Stimulated activated CD4-positive, alpha-beta T cell treated with anti-CD3 and anti-CD28 coated beads, Interleukin-12 subunit alpha, Interleukin-12 subunit beta, amount 100 ng/mL, for 48 hours (primary cell): ENCODE measurements at regions not wholly inside any gene's neighbourhood (a gene's known extent, or its start where the extent isn't known, plus 50 kb on each side); places are given as distances from the start of the nearest gene placed in this dataset.
"Not testable (repeated sequence)": the region's sequence is repeated elsewhere in the genome, so short reads cannot be mapped to it uniquely, and the experiment has no call there.

Experiments
- DNase-seq, 3 donors: peaks; one replicate each; pipeline ENCODE4 v3.0.0-alpha.2; 2020; ENCODE audit warnings: low read depth in 2 of 3, low spot score in 1 of 3

DNA sequence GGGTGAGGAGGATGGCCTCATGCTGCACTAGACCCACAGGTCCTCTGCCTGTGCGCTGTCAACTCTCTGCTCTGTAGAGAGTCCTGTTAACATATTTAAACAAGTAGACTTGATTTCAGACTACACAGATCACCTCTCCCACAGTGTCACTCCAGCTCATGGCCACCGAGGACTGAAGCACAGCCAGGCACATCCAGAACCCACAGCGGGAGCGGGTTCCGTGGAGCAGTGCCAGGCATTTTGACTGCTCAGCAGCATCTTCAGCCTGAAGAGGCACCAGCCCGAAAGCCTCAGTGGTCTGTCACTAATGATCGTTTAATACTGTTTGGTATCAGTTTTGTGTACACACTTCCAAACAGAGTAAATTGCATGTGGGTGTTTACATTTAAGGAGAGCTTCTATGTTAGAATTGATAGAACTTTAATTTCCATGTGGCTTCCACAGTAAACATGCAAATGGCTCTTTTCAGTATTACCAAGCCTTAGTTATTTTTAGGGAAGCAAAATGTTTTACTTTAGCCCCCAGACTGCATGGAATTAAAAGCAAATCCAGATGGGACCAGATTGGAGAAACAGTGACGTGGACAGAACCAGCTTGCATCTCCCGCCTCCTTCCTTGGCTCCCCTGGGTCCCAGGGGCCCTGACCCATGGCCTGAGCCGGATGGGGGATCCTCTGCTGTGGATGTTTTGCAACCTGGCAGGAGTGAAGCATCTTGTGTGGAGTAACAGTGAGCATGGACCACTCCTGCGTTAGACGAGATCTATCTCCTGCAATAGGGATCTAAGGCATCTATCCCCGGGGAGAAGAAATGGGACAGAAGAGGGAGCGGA lies 196.7 kb upstream of the CDH4 start:
- DNase-seq: no peak

DNA sequence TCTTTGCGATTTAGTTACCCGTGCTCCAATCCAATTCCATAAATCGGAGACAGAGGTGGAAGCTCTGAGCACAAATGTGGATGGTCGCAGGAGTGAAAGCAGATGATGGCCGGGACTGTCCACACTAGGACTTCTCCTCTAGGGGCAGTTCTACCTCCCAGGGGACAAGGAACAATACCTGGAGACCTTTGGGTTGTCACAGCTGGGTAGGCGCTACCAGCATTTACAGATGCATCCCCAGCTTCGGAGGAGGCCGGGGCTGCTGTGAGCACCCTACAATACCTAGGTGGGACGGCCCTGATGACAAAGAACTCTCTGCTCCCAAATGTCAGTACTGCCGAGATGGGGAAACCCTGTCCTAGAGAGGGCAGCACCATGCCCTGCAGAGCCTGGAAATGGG lies 195.9 kb upstream of the CDH4 start:
- DNase-seq: no peak

DNA sequence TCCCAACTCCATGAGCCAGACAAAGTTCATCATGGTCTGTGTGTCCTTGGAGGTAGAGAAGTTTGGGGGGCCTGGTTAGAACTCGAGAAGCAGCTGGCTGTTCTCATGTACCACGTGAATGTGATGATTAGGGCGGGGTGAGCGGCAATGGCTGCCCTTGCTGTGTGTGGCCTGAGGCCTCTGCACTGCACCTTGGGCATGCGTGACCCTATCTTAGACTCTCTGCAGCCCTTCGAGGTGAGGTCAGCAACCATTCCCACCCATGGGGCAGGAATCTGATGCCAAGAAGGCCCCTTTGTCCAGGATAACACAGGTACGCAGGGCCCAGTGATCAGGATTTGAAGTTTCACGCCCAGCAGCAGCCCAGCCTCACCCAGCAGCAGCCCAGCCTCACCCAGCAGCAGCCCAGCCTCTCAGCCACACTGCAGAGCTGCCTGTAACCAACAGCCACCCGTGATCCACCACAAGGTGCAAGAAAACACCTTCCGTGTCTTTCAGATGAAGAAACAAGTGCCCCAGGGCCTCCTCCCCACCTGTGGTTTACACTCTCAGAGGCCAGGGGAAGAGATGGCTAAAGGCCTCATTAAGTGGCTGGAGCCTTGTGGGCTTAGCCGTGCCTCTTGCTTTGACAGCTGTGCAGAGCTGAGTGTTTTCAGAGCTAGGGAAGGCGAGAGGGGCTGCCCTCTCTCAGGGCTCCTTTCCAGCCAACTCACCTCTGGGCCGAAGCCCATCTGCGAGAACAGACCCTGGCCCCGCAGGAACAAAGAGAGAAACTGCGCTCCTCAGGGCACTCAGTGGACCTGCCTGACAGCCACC lies 195.2 kb upstream of the CDH4 start:
- DNase-seq: no peak

DNA sequence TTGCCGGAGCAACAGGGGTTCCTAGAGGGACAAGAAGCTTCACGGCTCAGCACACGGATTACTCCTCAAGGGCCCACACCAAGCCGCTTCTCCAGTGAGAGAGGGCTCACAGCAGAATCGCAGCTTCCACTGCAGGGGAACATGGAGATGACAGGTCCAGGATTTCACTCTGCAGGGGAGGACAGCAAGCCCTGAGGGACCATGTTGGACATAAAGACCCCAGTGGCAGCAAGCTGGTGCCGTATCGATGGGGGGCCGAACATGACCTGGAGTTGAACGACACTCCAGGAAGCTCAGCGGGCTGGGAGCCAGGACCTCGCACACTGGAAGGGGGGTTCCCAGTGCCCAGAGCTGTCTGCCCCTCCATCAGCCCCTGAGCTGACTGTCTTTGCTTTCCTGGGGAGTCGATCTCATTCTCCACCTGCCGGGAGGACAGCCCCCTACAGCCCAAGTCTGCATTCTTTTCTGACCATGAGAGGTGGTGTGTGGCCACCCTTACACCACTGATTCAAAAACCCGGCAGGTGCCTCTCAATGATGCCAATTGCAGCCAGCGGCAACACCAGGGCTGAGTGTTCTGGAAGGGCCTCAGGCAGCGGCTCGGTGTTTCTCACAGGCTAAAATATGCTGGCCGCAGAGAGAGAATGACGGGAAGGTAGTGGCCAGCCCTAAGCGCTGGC lies 194.5 kb upstream of the CDH4 start:
- no peak for DNase-seq

DNA sequence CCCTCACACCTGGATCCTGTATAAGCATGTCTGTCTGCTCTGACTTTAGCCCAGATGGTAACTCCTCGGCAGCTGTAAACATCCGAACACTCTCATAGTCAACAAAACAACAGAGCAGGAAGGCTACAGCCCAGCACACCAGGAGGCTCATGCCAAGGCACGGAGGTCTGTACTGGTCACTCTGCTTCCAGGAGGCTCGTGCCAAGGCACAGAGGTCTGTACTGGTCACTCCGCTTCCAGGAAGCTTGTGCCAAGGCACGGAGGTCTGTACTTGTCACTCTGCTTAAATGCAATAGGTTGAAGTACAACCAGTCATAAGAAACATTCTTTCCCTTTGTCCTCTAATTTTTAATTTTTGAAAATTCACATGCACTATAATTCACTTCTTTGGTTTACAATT lies 190.1 kb upstream of the CDH4 start:
- no peak for DNase-seq

DNA sequence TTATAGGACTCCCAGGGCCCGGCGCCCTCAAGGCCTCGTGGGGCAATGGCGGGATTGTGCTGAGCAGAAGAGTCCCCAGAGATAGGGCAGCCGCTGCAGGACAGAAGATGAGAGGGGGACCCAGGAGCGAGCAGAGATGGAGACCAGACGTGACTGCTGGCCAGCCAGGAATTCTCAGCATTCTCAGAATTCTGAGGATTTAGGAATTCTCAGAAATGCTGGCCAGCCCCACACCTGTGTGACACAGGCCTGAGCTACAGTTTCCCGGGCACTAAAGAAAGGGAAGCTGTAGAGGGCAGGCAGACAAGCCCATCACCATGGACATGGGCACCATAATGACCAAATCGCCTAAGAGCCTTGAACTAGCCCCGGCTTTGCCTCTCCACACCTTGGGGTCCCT lies 186.2 kb upstream of the CDH4 start:
- no peak for DNase-seq

DNA sequence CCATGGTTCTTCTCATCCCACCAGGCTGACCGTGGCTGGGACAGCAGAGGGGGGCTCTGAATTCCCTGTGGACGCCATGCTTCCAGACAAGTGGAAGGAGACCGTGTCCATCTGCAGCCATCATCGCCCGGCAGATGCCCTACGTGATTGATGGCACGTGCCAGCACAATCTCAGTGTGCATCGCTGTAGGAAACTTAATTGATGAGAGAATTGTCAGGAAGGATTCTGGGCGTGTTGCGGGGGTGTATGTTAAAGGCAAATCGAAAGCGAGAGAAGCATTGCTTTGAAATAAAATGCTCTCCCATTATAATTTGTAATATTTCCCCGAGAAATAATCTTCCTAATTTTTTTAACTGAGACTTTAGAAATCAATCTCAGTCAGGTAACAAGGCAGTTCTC lies 185.5 kb upstream of the CDH4 start:
- DNase-seq: no peak

DNA sequence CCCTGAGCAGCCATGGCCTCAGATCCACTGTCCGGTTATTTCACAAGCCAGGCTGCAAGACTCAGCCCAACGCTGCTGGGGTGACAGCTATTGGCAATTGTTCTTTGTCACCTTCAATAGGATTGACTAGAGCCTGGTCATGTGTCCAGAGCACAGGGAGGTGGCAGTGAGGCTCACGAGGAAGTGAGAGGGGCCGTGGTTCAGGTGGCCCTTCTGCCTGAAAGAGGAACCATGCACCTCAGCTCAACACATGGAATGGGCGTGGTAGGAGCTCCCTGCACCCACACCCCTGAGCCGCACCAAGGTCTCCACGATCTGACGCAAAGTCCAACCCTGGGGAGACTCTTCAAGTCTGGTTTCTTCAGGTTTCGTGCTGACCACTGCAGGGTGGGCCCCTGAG lies 184.8 kb upstream of the CDH4 start:
- no peak for DNase-seq

DNA sequence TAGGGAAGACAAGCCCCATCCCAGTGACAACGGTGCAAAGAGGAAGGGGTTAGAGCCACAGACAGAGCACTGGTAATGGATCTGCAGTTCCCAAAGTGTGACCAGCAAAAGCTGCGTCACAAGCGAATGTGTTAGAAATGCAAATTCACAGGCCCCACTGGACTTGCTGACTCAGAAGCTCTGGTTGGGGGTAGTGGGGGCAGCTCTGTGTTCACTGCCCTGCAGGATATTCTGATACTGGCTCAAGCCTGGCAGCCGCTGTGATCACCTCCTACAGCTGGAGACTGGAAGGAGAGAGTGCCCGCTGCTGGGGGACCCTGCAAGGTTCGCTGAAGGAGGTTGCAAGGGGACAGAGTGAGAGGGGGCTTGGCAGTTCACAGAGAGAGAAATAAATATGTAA lies 179.7 kb upstream of the CDH4 start:
- DNase-seq: no peak

DNA sequence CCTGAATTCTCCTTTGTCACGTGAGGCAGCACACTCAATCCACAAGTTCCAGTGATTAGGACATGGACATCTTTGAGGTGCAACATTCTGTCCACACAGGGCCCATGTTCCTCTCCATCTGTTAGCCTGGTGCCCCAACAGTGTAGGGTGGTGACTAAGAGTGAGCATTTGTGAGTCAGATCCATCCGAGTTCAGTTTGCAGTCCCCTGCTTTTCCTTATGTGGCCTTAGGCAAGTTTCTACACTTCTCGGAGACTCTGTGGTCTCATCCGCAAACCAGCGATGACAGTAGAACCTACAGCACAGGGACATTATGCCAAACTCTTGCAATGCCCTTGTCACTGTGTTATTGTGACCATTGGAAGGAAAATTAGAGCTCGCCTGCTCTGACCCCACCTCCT lies 178.7 kb upstream of the CDH4 start:
- DNase-seq: no peak

DNA sequence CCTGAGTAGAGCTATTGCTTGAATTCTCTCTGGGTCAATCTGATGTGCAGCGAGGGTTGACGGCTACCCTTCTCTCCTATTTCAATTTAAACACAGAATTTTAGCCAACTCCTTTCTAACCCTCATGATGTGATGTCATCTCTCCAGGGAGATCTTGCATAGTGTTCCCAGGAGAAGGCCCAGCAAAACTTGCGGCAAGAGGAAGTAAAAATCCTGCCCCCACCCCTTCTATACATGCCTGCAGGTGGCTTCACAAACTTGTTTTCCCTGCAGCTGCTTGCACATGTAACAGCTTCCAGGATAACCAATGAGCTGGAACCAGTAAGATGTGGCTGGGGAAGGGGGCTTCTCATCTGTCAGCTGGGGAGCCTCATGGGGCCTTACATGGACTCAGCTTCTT lies 169.3 kb upstream of the CDH4 start:
- no peak for DNase-seq

DNA sequence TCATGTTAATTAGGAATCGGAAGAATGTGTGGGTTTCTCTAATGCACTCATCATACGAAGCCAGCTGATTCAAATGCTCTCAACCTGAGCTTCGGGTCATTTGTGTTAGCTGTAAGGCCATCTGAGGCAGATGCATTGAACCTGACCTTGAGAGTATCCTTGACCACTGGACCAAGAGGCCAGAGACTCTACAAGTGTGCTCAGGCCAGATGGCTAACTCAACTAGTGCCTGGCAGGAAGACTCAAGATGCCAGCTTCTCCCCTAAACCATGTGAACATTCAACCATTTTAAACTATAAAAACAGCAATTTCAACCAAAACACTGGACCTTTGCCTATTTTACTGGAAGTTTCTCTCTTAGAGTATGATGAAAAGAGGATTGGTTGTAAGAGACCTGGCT lies 168.6 kb upstream of the CDH4 start:
- DNase-seq: no peak

DNA sequence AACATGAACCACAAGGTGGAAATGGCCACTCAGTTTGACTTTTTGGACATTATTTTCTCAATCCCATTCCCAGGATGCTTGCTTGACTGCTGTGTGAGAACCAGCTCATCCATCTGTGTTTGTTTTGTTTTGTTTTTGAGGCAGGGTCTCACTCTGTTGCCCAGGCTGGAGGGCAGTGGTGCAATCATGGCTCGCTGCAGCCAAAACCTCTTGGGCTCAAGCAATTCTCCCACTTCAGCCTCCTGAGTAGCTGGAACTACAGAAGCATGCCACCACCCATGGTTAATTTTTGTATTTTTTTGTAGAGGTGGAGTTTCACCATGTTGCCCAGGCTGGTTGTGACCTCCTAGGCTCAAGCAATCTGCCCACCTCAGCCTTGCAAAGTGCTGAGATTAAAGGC lies 166.0 kb upstream of the CDH4 start:
- no peak for DNase-seq

DNA sequence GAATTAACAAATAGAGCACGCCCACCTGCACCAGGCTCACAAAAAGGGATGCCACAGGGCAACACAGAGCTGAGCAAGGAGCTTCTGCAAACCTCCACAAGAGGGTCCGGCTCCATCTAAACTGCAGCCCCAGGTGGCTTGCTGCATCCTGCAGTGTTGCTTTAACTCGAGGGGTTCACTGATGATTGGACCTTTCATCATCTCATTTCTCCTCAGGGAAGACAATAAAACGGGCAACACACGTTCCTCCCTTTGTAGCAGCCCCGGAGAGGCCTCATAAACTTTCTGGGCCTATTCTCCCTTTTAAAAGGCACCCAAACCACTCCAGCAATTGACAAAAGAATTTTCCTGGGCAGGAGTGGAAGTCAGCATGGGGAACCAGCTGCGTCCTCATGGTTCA lies 161.5 kb upstream of the CDH4 start:
- DNase-seq: no peak

DNA sequence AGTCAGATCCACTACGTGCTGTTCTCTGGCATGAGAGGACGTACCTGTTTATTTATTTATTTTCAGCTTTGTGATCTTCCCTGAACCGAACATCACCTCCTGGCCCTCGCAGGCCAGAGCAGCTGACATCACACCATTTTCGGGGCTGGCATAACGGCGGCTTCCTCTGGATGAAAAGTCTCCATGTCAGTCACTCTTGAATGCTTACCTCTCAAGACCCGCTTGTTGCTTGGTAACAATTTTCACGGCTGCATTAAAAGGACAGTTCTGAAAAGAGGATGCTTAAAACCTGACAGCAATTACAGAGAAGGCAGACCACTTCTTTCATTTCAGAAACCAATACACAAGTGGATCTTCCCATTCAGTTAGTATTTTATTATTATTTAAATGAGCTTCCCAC lies 159.8 kb upstream of the CDH4 start:
- DNase-seq: no peak

DNA sequence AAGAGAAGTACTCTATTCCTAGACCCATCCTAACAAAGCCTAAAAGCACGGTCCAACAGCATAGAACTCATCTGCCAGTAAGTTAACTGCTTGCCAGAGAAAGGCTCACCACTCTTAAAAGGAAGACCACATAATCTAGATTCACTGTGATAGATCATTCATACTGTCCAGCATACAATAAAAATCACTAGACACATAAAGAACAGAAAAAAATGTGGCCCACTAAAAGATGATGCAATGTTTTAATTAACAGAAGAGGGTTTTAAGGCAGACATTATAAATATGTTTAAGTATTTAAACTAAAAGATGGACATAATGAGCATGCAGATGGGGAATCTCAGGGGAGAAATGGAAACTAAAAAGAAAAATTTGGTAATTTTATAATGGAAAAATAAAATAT lies 157.5 kb upstream of the CDH4 start:
- no peak for DNase-seq

DNA sequence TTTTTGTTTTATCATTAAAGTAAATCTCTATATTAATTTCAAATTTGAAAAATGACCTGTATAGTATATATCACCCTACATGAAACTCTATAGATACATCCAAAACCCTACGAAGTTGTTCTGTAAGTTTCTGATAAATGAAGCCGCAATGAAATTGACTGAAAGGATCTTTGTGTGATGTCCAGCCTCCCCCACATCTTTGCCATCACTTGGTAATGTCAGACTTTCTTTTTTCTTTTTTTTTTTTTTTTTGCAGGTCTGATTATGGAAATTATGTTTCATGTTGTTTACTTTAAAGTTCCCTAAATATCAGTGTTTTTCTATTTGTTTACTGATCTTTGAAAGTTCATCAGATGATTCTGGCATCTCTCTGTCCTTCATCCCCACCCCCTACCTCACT lies 155.6 kb upstream of the CDH4 start:
- DNase-seq: no peak

DNA sequence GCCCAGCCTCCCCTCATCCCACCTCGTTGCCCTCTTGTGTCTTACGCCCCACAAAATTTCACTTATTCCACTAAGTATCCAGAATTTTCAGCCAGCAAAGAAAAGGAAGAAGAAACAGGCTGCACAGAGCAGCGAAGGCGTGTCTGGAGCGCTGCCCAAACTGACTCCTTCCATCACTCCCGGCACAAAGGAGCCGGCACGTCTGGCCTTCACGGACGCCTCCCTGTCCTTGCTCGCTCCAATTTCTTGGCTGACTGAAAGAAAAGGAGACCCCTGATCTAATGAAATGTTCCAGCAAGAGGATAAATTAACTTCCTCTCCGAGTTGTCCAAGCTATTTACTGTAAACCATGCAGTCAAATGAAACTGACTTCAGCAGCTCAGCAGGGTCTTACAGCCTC lies 152.3 kb upstream of the CDH4 start:
- no peak for DNase-seq

DNA sequence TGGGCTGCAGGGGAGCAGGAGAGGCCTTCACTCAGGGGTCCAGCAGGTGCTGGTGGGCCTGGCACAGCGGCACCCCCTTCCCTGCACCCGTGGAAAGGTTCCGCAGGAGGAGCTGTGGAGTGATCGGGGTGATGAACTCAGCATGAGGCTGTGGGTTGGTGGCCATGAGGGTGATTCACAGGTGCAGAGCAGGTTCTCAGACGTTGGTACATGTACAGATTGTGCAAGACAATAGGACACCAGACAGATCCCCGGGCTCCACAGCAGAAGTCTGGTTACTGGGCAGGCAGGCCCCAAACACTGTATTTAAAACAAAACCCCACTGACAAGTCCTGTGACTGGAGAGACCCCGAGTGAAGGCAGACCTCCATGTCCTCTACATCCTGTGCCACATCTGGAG lies 151.6 kb upstream of the CDH4 start:
- DNase-seq: no peak

DNA sequence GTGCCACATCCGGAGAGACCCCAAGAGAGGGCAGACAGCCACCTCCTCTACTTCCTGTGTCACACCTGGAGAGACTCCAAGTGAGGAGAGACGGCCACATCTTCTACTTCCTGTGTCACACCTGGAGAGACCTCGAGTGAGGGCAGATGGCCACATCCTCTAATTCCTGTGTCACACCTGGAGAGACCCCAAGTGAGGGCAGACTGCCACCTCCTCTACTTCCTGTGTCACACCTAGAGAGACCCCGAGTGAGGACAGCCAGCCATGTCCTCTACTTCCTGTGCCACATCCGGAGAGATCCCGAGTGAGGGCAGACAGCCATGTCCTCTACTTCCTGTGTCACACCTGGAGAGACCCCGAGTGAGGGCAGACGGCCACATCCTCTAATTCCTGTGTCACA lies 150.7 kb upstream of the CDH4 start:
- not testable (repeated sequence) for DNase-seq

DNA sequence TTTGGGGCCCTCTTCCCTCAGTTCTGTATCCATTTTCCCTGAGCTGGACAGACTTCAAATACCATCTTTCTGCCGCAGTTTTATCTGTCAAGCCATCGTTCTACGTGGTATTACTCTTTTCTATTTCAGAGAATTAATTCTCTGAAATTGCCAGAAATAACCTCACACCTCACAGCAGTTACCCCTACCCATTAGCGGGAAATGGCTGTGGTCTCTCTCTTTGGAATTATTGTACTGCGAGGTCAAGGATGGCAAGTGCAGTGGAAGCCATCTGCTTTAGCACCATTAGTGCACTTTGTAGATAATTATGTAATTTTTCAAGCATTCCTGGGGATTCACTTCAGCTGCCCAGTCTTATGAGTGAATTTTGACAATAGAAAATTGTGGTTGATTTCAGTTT lies 147.8 kb upstream of the CDH4 start:
- no peak for DNase-seq

DNA sequence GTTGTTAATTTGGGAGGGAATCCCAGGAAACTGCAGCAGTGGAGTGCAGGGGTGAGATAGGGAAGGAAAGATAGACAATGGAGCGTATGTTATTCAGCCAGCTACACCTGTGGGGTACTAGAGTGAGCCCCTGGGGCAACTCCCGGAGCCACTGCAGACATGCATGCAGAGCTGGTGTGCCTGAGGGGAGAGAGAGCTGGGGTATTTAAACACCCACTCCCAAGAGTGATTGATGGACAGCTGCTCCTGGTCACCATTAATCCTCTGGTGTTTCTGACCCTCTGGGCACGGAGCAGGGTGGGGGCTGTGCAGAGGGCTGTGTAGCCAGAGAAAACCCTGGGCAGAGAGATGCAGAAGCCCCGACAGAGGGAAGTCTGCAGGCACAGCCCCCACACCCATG lies 146.7 kb upstream of the CDH4 start:
- no peak for DNase-seq
